GM21526 (cell line): ENCODE measurements at regions not wholly inside any gene's neighbourhood (a gene's known extent, or its start where the extent isn't known, plus 50 kb on each side); places are given as distances from the start of the nearest gene placed in this dataset.

Experiments
- ATAC-seq: cut with Tn5 transposase; IDR thresholded peaks from one replicate; pipeline ENCODE4 v1.9.1; 2021; ENCODE audit warnings: moderate library complexity; ENCODE audit not compliant: unreplicated experiment, low FRiP score

- no peak for ATAC-seq
Observed at GRCh38 chr6:21840428-21840827, 246.9 kb downstream of the SOX4 start.

- no peak for ATAC-seq
Observed at GRCh38 chr6:21842875-21843645, 249.5 kb downstream of the SOX4 start.

GRCh38 chr6:21844120-21844917, 250.8 kb downstream of the SOX4 start:
- no peak for ATAC-seq

GRCh38 chr6:21845018-21845417, 251.5 kb downstream of the SOX4 start:
- ATAC-seq = no peak

- ATAC-seq = no peak
Observed at GRCh38 chr6:21845439-21846140, 252.0 kb downstream of the SOX4 start.

GRCh38 chr6:21846541-21847451, 253.2 kb downstream of the SOX4 start:
- no peak for ATAC-seq

- ATAC-seq = no peak
Observed at GRCh38 chr6:21847711-21848480, 254.3 kb downstream of the SOX4 start.

- ATAC-seq = no peak
Observed at GRCh38 chr6:21850691-21851090, 257.1 kb downstream of the SOX4 start.

GRCh38 chr6:21855811-21856455, 262.4 kb downstream of the SOX4 start:
- no peak for ATAC-seq

- ATAC-seq = no peak
Observed at GRCh38 chr6:21856456-21856825, 262.9 kb downstream of the SOX4 start.

- no peak for ATAC-seq
Observed at GRCh38 chr6:21856844-21857243, 263.3 kb downstream of the SOX4 start.

- ATAC-seq = no peak
Observed at GRCh38 chr6:21858076-21858475, 264.5 kb downstream of the SOX4 start.

GRCh38 chr6:21859193-21859735, 265.7 kb downstream of the SOX4 start:
- ATAC-seq = no peak

GRCh38 chr6:21861942-21862341, 268.4 kb downstream of the SOX4 start:
- ATAC-seq = no peak

GRCh38 chr6:21864206-21864605, 270.7 kb downstream of the SOX4 start:
- ATAC-seq = no peak

GRCh38 chr6:21868226-21868625, 274.7 kb downstream of the SOX4 start:
- ATAC-seq = no peak

GRCh38 chr6:21869085-21869771, 275.7 kb downstream of the SOX4 start:
- no peak for ATAC-seq

- no peak for ATAC-seq
Observed at GRCh38 chr6:21870076-21870730, 276.7 kb downstream of the SOX4 start.
